K562 (cell line): ENCODE measurements at regions not wholly inside any gene's neighbourhood (a gene's known extent, or its start where the extent isn't known, plus 50 kb on each side); places are given as distances from the start of the nearest gene placed in this dataset.

Experiments
- ATAC-seq: fragments of 200-7000 bp; cut with Tn5 transposase; 3 replicates; pipeline ENCODE4 v1.9.1; 2020; ENCODE audit warnings: moderate library complexity
- BruUV-seq: library from RNA; stranded (reverse); fragments of 400-500 nt; replicated peaks from 2 replicates; lab custom pipeline; 2021; lab: Mats Ljungman, UMichigan
- CTCF ChIA-PET: fragments of 300-600 bp; formaldehyde crosslinking; extraction: SDS; loops from one replicate; lab custom pipeline; 2021; ENCODE audit warnings: low intra/inter-chr PET ratio; lab: Yijun Ruan, JAX
- POLR2A ChIA-PET: fragments of 300-600, 350-650 bp; sonication (Branson Sonifier 250); formaldehyde crosslinking; extraction: SDS; loops from one replicate; lab custom pipeline; 2021; ENCODE audit warnings: antibody characterized with exemption, inconsistent platforms; lab: Yijun Ruan, JAX
- DNase-seq, 4 experiments: peaks; one replicate each; pipeline versions ENCODE4 v3.0.0 to v3.0.0-alpha.2; 2011 to 2018; ENCODE audit warnings: low spot score in 3 of 4, mixed read lengths in 3 of 4; ENCODE audit errors: extremely low read depth in 1 of 4
- FAIRE-seq: peaks from 2 replicates; lab custom pipeline; 2011; peaks lifted over from hg19 to GRCh38; lab: Jason Lieb, UNC
- H2AFZ ChIP-seq: 2 replicates; pipeline ENCODE4 v1.6.0; 2011; ENCODE audit warnings: low read depth, low read length, control low read depth, inconsistent platforms
- H3K27ac ChIP-seq: fragments of 200-600 bp; 3 replicates; pipeline ENCODE4 v1.8.0; 2011; ENCODE audit warnings: low read depth, mild to moderate bottlenecking, control low read depth, inconsistent platforms, low read length, moderate library complexity, mixed read lengths; ENCODE audit errors: extremely low read depth
- H3K27me3 ChIP-seq, 2 experiments: fragments of 300-600 bp in 1 of 2; 2 replicates in 1 of 2; 3 replicates in 1 of 2; pipeline versions ENCODE4 v1.6.0 to v1.8.0; 2011; ENCODE audit warnings: inconsistent platforms in 2 of 2, low read length in 2 of 2, mild to moderate bottlenecking in 1 of 2, mixed read lengths in 1 of 2, moderate library complexity in 1 of 2; ENCODE audit not compliant: control insufficient read depth in 2 of 2, insufficient read depth in 2 of 2
- H3K36me3 ChIP-seq: fragments of 300-600 bp; 3 replicates; pipeline ENCODE4 v1.8.0; 2011; ENCODE audit warnings: mild to moderate bottlenecking, low read length, inconsistent platforms; ENCODE audit not compliant: control insufficient read depth, insufficient read depth
- H3K4me1 ChIP-seq, 2 experiments: fragments of 200-600 bp in 1 of 2; replicated peaks in 1 of 2; 2 replicates in 1 of 2; 3 replicates in 1 of 2; pipeline versions ENCODE4 v1.5.1 to v1.8.0; 2011; ENCODE audit warnings: inconsistent platforms in 2 of 2, low read length in 2 of 2, mild to moderate bottlenecking in 1 of 2, mixed read lengths in 1 of 2, moderate library complexity in 1 of 2; ENCODE audit not compliant: control insufficient read depth in 2 of 2, insufficient read depth in 2 of 2
- H3K4me2 ChIP-seq: 2 replicates; pipeline ENCODE4 v1.6.1; 2011; ENCODE audit warnings: low read length, control low read depth, inconsistent platforms, mixed read lengths; ENCODE audit not compliant: insufficient read depth
- H3K4me3 ChIP-seq: fragments of 200-600 bp; sonication (generic), shearing (Covaris generic); 2 replicates; pipeline ENCODE4 v1.5.1; 2016; ENCODE audit warnings: control low read depth, inconsistent platforms
- H3K79me2 ChIP-seq: fragments of 200-600 bp; 3 replicates; pipeline ENCODE4 v1.8.0; 2011; ENCODE audit warnings: low read length, inconsistent platforms; ENCODE audit not compliant: control insufficient read depth, insufficient read depth
- H3K9ac ChIP-seq, 2 experiments: 2 replicates each; pipeline versions ENCODE4 v1.6.0 to v1.6.1; 2011; ENCODE audit warnings: low read depth in 2 of 2, low read length in 2 of 2, control low read depth in 1 of 2, inconsistent platforms in 1 of 2, mild to moderate bottlenecking in 1 of 2, mixed read lengths in 1 of 2; ENCODE audit not compliant: insufficient read depth in 1 of 2
- H3K9me1 ChIP-seq: one replicate; pipeline ENCODE4 v1.6.0; 2011; ENCODE audit warnings: inconsistent platforms, mild to moderate bottlenecking, low read length, moderate library complexity; ENCODE audit not compliant: control insufficient read depth, insufficient read depth
- H3K9me3 ChIP-seq: replicated peaks from 2 replicates; pipeline ENCODE4 v1.5.1; 2011; ENCODE audit warnings: low read depth, low read length, inconsistent platforms; ENCODE audit not compliant: control insufficient read depth, insufficient read depth
- H4K20me1 ChIP-seq: replicated peaks from 2 replicates; pipeline ENCODE4 v1.6.1; 2011; ENCODE audit warnings: low read length, inconsistent platforms, mixed read lengths; ENCODE audit not compliant: control insufficient read depth, insufficient read depth
- CEBPZ ChIP-seq: fragments of 150-350 bp; IDR thresholded peaks from 2 replicates; pipeline ENCODE4 v1.6.1; 2014; ENCODE audit warnings: low read depth, mild to moderate bottlenecking, low read length, borderline replicate concordance
- DLX4 ChIP-seq: fragments of 250-450 bp; sonication (Bioruptor Pico); IDR thresholded peaks from 2 replicates; pipeline ENCODE4 v1.6.1; 2021; ENCODE audit warnings: mild to moderate bottlenecking
- RAD51 ChIP-seq: fragments of 450-650 bp; IDR thresholded peaks from 2 replicates; pipeline ENCODE4 v1.7.1; 2016; ENCODE audit warnings: low read depth, mild to moderate bottlenecking, borderline replicate concordance
- RBM17 ChIP-seq: fragments of 200-400 bp; formaldehyde crosslinking; IDR thresholded peaks from 2 replicates; pipeline ENCODE4 v1.6.1; 2017; ENCODE audit warnings: low read depth, mild to moderate bottlenecking, low read length, borderline replicate concordance
- SREBF1 ChIP-seq: fragments of 150-350 bp; IDR thresholded peaks from 2 replicates; pipeline ENCODE4 v1.6.1; 2014; ENCODE audit warnings: antibody characterized with exemption, low read depth, low read length, borderline replicate concordance
- ZBTB5 ChIP-seq: fragments of 450-650 bp; IDR thresholded peaks from 2 replicates; pipeline ENCODE4 v1.6.1; 2017; ENCODE audit warnings: antibody characterized with exemption
- ZNF212 ChIP-seq: fragments of 450-650 bp; formaldehyde crosslinking; IDR thresholded peaks from 2 replicates; pipeline ENCODE4 v1.4.0; 2020; ENCODE audit warnings: mild to moderate bottlenecking
- ZNF280A ChIP-seq: fragments of 450-650 bp; IDR thresholded peaks from 2 replicates; pipeline ENCODE4 v1.6.1; 2018; ENCODE audit warnings: mild to moderate bottlenecking, low read depth; ENCODE audit not compliant: partially characterized antibody
- WGBS: fragments of 100-300 bp; shearing (Covaris generic); methylation state at CpG from one replicate; pipeline ENCODE4 v1.1.6; 2016; ENCODE audit warnings: low coverage, mixed read lengths; ENCODE audit not compliant: insufficient coverage; ENCODE audit errors: missing lambda C conversion rate; 5-methylcytosine and 5-hydroxymethylcytosine counted together
- in situ Hi-C: fragments of 300-500 bp; cut with MboI; formaldehyde crosslinking; loops from 4 replicates; pipeline ENCODE4 v1.15.0; 2018; ENCODE audit warnings: inconsistent platforms, mixed read lengths
- intact Hi-C: fragments of 100-400 bp; cut with micrococcal nuclease; formaldehyde crosslinking; loops from 2 replicates; pipeline ENCODE4 v1.14.2; 2022
- TF ChIP-seq, protein P1 (sequence below): fragments of 450-650 bp; formaldehyde crosslinking; IDR thresholded peaks from 2 replicates; pipeline ENCODE4 v1.4.0; 2020; ENCODE audit warnings: mild to moderate bottlenecking, mixed read lengths

GRCh38 chr1:4213366-4213973, 313.4 kb upstream of the C1orf174 start:
- ChIA-PET CTCF (no interaction called here), POLR2A (interaction anchor here (0.7 kb wide), 1 partner anchor 9 kb away, joined by 3 read pairs; no protein-coding TSS in a partner anchor)
- BruUV-seq = no TSS peak
- no peak for TF ChIP-seq RAD51
- TF ChIP-seq RBM17 = no peak
- TF ChIP-seq SREBF1 = no peak
- TF ChIP-seq, protein P1, sequence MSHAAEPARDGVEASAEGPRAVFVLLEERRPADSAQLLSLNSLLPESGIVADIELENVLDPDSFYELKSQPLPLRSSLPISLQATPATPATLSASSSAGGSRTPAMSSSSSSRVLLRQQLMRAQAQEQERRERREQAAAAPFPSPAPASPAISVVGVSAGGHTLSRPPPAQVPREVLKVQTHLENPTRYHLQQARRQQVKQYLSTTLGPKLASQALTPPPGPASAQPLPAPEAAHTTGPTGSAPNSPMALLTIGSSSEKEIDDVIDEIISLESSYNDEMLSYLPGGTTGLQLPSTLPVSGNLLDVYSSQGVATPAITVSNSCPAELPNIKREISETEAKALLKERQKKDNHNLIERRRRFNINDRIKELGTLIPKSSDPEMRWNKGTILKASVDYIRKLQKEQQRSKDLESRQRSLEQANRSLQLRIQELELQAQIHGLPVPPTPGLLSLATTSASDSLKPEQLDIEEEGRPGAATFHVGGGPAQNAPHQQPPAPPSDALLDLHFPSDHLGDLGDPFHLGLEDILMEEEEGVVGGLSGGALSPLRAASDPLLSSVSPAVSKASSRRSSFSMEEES = no peak
- TF ChIP-seq CEBPZ = no peak
- no peak for TF ChIP-seq DLX4 (CRISPR knock-in tag)
- TF ChIP-seq ZNF280A = no peak
- TF ChIP-seq ZNF212 (CRISPR knock-in tag) = no peak
- no peak for TF ChIP-seq ZBTB5
- no peak overlapping the region for H2AFZ ChIP-seq
- no peaks in the 10 kb centered on the region for H3K36me3 ChIP-seq
- no peak overlapping the region for H3K4me2 ChIP-seq
- H3K9me1 ChIP-seq = no peaks in the 10 kb centered on the region
- no peaks in the 10 kb centered on the region for H3K4me1 ChIP-seq
- H3K4me3 ChIP-seq = no peak overlapping the region
- no peak for DNase-seq
- in situ Hi-C loops = no loop called here
- peaks cover 2 to 25% of the 10 kb centered on the region in 2 experiments; a peak in 3 of 5 replicates for H3K27me3 ChIP-seq
- no peaks in the 10 kb centered on the region; the same call in 1 of the 2 replicates for H4K20me1 ChIP-seq
- FAIRE-seq = no peak
- H3K79me2 ChIP-seq = no peaks in the 10 kb centered on the region
- H3K27ac ChIP-seq = no peak overlapping the region
- H3K9me3 ChIP-seq = no peaks in the 10 kb centered on the region
- under 1% methylated on average over 18 of the region's 18 CpGs for WGBS
- no peak for ATAC-seq
- H3K9ac ChIP-seq = no peak overlapping the region
- intact Hi-C loops = no loop called here
